HG02885 (cell line): ENCODE measurements at regions not wholly inside any gene's neighbourhood (a gene's known extent, or its start where the extent isn't known, plus 50 kb on each side); places are given as distances from the start of the nearest gene placed in this dataset.
"Not testable (repeated sequence)": the region's sequence is repeated elsewhere in the genome, so short reads cannot be mapped to it uniquely, and the experiment has no call there.

Source experiments
- ATAC-seq: cut with Tn5 transposase; IDR thresholded peaks from one replicate; pipeline ENCODE4 v1.9.1; 2021; ENCODE audit warnings: mild to moderate bottlenecking; ENCODE audit not compliant: unreplicated experiment, poor library complexity

- ATAC-seq = no peak
These were observed 398.4 kb downstream of the DSC3 start for GRCh38 chr18:30644158-30644557.

GRCh38 chr18:30639361-30639760 is 403.2 kb downstream of the DSC3 start:
- no peak for ATAC-seq

GRCh38 chr18:30634249-30634648 is 408.3 kb downstream of the DSC3 start:
- ATAC-seq = no peak

GRCh38 chr18:30632071-30632698 is 410.4 kb downstream of the DSC3 start:
- no peak for ATAC-seq

GRCh38 chr18:30625961-30626360 is 416.6 kb downstream of the DSC3 start:
- ATAC-seq = no peak

GRCh38 chr18:30623401-30624065 is 419.0 kb downstream of the DSC3 start:
- no peak for ATAC-seq

GRCh38 chr18:30622635-30623034 is 419.9 kb downstream of the DSC3 start:
- ATAC-seq = no peak

- no peak for ATAC-seq
These were observed 420.4 kb downstream of the DSC3 start for GRCh38 chr18:30622104-30622503.

GRCh38 chr18:30618567-30618966 is 424.0 kb downstream of the DSC3 start:
- no peak for ATAC-seq

GRCh38 chr18:30616414-30616813 is 426.1 kb downstream of the DSC3 start:
- no peak for ATAC-seq

- no peak for ATAC-seq
These were observed 429.1 kb downstream of the DSC3 start for GRCh38 chr18:30613467-30613801.

- ATAC-seq = no peak
These were observed 441.0 kb downstream of the DSC3 start for GRCh38 chr18:30601541-30601940.

- no peak for ATAC-seq
These were observed 445.3 kb downstream of the DSC3 start for GRCh38 chr18:30597202-30597601.

GRCh38 chr18:30596635-30597034 is 445.9 kb downstream of the DSC3 start:
- no peak for ATAC-seq

GRCh38 chr18:30595942-30596341 is 446.6 kb downstream of the DSC3 start:
- no peak for ATAC-seq

GRCh38 chr18:30594911-30595310 is 447.6 kb downstream of the DSC3 start:
- ATAC-seq = not testable (repeated sequence)

- ATAC-seq = no peak
These were observed 451.1 kb downstream of the DSC3 start for GRCh38 chr18:30591462-30591861.

GRCh38 chr18:30588673-30589164 is 453.8 kb downstream of the DSC3 start:
- no peak for ATAC-seq

- no peak for ATAC-seq
These were observed 458.8 kb downstream of the DSC3 start for GRCh38 chr18:30583768-30584167.

- no peak for ATAC-seq
These were observed 460.5 kb downstream of the DSC3 start for GRCh38 chr18:30582078-30582477.

GRCh38 chr18:30578707-30579106 is 463.8 kb downstream of the DSC3 start:
- no peak for ATAC-seq

- no peak for ATAC-seq
These were observed 470.3 kb downstream of the DSC3 start for GRCh38 chr18:30572214-30572613.
